GM18868 (cell line): ENCODE measurements at regions not wholly inside any gene's neighbourhood (a gene's known extent, or its start where the extent isn't known, plus 50 kb on each side); places are given as distances from the start of the nearest gene placed in this dataset.
"Not testable (repeated sequence)": the region's sequence is repeated elsewhere in the genome, so short reads cannot be mapped to it uniquely, and the experiment has no call there.

Source experiments
- ATAC-seq: cut with Tn5 transposase; IDR thresholded peaks from one replicate; pipeline ENCODE4 v1.9.1; 2021; ENCODE audit warnings: mild to moderate bottlenecking, moderate library complexity; ENCODE audit not compliant: unreplicated experiment

DNA sequence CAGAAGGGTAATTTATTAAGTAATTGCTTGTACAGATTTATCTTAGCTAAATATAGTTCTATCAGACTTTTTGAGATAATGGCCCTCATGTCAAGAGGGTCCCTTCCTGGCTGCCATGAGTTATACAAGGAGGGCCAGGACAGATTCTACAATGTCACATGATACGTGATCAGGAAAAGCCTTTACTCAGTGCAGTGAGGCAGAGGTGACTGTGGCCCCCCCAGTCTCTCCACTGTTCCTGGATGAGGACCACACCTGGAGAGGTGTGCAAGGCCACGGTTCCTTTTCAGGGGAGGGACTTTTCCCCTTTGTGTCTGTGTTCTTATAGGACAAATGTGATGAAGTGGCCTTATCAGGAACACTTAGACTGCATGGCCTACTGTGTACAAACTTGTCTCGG is 54.3 kb upstream of the LRCH1 start:
- ATAC-seq = no peak

GRCh38 chr13:46496086-46496485 is 56.9 kb upstream of the LRCH1 start:
- ATAC-seq = no peak

DNA sequence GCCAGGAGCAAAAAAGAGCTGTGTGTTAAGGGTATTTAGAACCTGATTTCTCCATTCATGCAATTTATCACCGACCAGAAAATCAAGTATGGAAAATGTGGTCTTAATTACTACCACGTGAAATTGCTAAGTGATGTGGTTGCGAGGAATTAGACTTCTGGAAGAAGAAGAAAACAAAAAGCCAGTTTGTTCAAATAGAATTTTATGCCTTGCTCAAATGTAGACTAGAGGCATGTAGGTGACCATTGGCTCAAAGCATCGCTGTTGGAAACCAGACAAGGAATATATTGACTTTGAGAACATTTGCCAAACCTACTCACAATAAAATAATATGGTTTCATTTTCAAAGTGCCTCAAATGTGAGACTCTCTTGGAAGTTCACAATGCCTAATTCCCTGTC is 57.3 kb upstream of the LRCH1 start:
- no peak for ATAC-seq

DNA sequence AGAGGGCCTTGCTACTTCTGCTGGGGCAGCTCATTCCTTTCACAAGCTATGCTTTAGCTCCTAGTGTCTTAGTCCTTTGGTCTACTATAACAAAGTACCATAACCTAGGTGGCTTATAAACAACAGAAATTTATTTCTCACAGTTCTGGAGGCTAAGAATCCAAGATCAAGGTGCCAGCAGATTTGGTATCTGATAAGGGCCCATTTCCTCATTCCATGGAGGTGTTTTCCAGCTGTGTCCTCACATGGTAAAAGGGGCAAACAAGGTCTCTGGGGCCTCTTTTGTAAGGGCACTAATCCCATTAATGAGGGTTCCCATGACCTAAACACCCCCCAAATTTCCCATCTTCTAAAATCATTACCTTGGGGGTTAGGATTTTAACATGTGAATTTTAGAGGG is 57.9 kb upstream of the LRCH1 start:
- no peak for ATAC-seq

DNA sequence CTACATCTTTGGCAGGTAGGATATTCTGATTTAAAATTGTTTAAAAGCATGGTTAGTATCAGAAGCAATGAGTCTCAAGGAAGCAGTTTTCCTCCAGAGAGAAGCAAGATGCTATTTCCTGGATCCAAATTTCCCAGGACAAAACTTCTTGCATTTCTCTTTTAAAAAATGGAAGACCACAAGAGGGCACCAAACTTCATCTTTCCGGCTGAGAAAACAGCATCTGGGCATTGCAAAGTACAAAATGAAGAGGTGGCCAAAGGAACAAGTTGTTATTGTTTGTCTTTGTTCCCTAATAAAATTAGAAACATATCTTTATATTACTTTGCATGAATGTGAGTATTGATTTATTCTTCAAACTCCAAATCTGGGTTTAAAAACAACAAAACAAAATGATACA is 60.0 kb upstream of the LRCH1 start:
- ATAC-seq = no peak

DNA sequence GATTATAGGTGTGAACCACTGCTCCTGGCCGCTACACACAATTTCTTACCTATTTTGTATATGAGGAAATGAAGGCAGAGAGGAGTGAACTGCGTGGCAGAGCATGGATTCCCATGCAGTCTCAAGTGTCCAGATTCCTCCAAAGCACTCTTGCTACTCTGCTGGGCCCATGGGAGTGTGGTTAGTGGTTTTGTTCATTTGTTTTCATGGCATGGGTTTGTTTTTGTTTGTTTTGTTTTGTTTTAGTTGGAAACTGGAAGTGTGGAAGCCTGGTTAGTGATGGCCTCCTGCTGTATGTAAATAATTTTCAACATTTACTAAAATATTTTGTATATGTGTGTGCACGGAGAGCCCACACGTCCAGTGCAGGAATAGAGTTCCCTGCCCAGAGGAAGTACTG is 61.3 kb upstream of the LRCH1 start:
- no peak for ATAC-seq

GRCh38 chr13:46490713-46491112 is 62.3 kb upstream of the LRCH1 start:
- ATAC-seq = not testable (repeated sequence)

DNA sequence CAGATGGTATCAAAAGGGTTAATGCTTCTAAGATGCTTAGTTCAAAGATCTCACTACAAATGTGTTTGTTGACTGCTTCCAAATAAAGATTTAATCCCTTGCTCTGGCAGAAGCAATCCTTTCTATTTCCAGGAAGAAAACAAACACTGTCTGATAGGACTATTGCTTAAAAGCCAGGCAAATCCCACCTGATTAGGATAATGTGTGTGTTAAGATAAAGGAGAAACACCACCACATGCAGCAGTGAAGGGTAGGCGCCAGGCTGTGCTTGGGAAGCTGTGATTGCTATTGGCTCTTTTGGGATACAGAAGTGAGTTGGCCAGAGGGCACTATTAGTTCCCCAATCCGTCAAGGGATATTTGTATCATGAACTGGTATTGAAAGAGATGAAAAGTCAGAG is 62.8 kb upstream of the LRCH1 start:
- ATAC-seq = no peak

DNA sequence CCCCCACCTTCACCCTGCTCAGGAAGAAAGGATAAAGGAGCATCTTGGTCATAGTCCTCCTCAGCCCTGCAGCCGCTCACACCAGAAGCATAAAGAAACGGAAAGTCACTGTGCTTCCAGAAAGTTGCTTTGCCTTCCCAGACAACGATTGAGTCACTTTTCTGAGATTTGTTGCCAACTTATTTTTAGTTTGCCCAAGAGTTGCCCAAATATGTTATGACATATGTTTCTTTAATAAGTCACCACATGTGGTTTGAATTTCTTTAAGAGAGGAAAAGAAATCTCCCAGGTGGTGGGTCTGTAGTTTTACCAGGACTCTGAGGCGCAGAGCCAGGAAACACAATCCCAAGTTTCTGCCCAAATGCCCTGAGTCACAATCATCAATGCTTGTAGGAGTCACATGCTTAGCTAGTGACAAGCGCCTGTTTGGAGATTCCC is 63.4 kb upstream of the LRCH1 start:
- no peak for ATAC-seq

- ATAC-seq = peak; percentile 62
Observed at GRCh38 chr13:46487748-46488147, 65.2 kb upstream of the LRCH1 start.

DNA sequence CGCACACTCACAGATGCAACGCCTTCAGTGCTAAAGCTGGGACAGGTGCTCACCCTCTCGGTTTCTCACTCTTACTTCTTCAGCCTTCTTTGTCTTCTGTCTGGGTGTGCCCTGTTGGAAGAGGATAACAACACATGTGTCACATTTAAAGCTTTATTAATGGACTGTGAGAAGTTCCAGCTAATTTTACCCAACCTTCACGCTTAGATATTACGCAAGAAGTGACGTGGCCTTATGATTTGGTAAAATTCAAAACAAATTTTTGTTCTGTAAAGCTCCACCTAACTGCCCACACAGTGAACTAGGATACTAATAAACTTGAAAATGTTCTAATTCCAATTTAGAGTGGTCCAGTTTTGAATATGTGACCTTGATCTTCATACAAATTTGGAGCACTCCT is 66.7 kb upstream of the LRCH1 start:
- ATAC-seq = no peak

- ATAC-seq = no peak
Observed at GRCh38 chr13:46484561-46484960, 68.4 kb upstream of the LRCH1 start.

DNA sequence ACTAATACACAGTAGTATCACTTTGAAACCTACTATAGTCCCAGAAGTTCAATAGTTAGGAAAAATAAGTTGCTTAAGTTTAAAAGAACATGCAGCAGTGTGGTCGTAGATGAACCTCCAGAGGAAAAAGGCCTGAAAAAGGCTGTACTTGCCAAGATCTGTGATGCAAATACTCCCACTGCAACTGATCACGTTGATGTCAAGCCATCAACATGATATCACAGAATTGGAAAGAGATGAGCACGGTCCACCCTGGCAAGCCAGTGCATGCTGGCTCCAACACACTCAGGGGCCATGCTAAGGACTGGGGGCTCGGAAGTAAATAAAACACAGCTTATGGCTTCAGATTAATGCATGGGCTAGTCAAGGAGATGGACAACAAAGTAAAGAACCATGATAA is 71.8 kb upstream of the LRCH1 start:
- ATAC-seq = no peak

DNA sequence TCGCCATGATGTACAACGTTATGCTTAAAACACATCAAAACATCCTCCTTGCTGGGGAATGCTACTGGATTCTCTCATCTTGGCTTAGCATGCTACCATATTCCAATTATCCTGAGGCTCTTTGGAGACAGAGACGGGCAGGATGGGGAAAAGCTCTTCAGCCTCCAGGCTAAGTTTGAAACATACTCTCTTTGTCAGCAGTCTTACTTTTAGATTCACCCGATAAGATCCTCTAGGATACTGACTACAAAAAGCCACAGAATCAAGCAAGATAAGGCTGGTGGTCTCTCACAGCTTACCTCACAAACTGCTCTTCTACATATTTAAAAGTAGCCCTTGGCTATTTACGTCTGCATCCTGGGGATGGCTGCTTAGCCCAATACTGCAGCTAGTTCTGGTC is 72.8 kb upstream of the LRCH1 start:
- ATAC-seq = no peak

- no peak for ATAC-seq
Observed at GRCh38 chr13:46479691-46480090, 73.3 kb upstream of the LRCH1 start.

GRCh38 chr13:46479283-46479682 is 73.7 kb upstream of the LRCH1 start:
- no peak for ATAC-seq

- no peak for ATAC-seq
Observed at GRCh38 chr13:46478651-46479050, 74.3 kb upstream of the LRCH1 start.

- ATAC-seq = no peak
Observed at GRCh38 chr13:46476174-46476573, 76.8 kb upstream of the LRCH1 start.

- no peak for ATAC-seq
Observed at GRCh38 chr13:46475541-46475991, 77.4 kb upstream of the LRCH1 start.

DNA sequence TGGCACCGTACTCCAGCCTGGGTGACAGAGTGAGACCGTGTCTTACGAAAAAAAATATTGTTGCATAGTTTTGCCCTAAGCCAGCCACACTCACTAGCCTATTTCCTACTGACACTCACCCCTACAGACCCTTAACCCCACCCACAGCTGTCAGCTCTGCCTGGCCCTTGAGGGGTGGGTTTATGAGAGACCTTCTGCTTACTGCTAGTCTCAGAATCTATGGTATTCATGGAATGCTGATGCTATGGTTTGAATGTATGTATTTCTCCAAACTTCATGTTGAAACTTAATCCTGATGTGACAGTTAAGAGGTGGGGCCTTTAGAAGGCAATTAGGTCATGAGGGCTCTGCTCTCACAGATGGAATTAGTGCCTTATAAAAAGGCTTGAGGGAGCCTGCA is 79.2 kb upstream of the LRCH1 start:
- ATAC-seq = no peak

- ATAC-seq = no peak
Observed at GRCh38 chr13:46472384-46472783, 80.6 kb upstream of the LRCH1 start.

DNA sequence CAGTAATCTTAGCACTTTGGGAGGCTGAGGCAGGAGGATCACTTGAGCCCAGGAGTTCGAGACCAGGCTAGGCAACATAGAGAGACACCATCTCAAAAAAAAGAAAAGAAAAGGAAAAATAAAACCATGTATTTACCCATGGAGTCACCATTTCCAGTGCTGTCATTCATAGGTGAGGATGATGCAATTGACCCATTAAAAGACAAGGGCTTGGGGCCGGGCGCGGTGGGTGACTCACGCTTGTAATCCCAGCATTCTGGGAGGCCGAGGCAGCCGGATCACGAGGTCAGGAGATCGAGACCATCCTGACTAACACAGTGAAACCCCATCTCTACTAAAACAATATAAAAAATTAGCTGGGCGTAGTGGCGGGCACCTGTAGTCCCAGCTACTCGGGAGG is 82.6 kb upstream of the RUBCNL start:
- ATAC-seq = not testable (repeated sequence)

DNA sequence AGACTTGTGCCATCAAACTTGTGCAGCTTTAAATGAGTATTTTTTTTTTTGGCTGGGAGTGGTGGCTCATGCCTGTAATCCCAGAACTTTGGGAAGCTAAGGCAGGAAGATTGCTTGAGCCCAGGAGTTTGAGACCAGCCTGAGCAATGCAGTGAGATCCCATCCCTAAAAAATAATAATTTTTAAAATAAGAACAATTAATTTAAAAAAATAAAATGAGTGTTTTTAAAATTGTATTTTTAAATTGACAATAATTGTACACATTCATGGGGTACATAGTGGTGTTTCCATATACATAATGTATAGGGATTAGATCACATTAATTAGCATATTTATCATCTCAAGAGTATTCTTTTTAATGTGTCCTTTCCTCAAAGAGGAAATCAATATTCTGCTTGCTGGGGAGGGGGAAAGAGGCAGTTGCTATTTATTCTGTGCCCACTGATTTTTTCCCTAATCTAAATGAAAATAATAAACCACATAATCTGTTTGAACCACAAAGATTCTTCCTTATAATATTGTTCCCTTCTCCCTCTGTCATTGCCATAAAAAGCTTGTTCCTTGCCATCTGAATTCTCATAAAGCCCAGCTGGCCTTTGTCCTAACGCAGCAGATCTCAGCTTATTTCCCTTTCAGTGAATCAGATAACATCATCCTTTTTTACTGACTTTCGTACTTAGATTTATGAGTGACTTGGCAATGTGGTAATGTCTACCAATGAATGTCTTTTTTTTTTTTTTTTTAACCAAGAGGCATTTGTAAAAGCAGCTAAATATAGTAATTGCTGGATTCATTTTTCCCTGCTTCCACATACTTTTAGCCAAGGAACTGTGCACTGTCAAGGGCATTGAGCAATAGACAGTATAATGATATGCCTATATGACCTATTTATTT is 81.8 kb upstream of the RUBCNL start:
- ATAC-seq = no peak
